ENCODE measurements at regions not wholly inside any gene's neighbourhood (a gene's known extent, or its start where the extent isn't known, plus 50 kb on each side); places are given as distances from the start of the nearest gene placed in this dataset.

DNA sequence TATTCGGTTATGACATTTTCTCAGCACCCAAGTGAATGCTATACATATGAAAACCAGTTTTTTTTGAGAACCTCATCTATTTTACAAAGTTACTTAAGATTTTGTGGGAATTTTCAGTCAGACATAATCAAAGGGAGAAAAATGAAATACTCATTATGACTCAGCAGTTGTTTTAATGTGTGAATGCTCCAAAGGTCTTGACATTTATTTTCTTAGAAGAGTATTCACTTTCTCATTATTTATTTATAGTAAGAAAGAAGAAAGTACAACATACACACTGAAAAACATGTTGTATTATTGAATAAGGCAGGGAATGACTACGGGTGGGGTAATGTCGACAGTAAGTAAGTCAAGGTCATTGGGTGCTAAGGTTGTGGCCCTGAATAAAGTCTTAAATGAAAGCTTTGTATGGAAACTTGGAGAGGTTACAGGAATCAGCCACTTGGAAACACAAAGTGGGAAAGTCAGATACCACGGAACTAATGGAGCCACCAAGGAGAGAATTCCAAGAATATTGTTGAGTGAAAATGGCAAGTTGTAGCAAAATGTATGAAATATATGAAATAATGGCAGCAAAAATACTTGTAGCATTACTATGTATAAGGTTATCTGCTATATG is 844.5 kb downstream of the TBL1XR1 start:
- no peaks in the 10 kb centered on the region for H3K79me2 ChIP-seq
- H3K27ac ChIP-seq, result no peak overlapping the region
- no peaks in the 10 kb centered on the region for H3K36me3 ChIP-seq (ENCODE audit: control insufficient read depth, insufficient read depth, low read length)
- no peak overlapping the region for H3K9ac ChIP-seq
- no peaks in the 10 kb centered on the region for H3K9me3 ChIP-seq (ENCODE audit: control insufficient read depth, low read length)
- H3K4me1 ChIP-seq, result no peaks in the 10 kb centered on the region
- TF ChIP-seq, protein P1, sequence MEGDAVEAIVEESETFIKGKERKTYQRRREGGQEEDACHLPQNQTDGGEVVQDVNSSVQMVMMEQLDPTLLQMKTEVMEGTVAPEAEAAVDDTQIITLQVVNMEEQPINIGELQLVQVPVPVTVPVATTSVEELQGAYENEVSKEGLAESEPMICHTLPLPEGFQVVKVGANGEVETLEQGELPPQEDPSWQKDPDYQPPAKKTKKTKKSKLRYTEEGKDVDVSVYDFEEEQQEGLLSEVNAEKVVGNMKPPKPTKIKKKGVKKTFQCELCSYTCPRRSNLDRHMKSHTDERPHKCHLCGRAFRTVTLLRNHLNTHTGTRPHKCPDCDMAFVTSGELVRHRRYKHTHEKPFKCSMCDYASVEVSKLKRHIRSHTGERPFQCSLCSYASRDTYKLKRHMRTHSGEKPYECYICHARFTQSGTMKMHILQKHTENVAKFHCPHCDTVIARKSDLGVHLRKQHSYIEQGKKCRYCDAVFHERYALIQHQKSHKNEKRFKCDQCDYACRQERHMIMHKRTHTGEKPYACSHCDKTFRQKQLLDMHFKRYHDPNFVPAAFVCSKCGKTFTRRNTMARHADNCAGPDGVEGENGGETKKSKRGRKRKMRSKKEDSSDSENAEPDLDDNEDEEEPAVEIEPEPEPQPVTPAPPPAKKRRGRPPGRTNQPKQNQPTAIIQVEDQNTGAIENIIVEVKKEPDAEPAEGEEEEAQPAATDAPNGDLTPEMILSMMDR (IDR thresholded peaks at IDR 0.05), result no peak
- no peak overlapping the region for H3K4me3 ChIP-seq (ENCODE audit: low read depth, low read length)
- no peak overlapping the region for H3K4me2 ChIP-seq (ENCODE audit: low read length)
- H3K27me3 ChIP-seq (ENCODE audit: control insufficient read depth, insufficient read depth, low read length), result no peaks in the 10 kb centered on the region
- no peak overlapping the region for H2AFZ ChIP-seq

DNA sequence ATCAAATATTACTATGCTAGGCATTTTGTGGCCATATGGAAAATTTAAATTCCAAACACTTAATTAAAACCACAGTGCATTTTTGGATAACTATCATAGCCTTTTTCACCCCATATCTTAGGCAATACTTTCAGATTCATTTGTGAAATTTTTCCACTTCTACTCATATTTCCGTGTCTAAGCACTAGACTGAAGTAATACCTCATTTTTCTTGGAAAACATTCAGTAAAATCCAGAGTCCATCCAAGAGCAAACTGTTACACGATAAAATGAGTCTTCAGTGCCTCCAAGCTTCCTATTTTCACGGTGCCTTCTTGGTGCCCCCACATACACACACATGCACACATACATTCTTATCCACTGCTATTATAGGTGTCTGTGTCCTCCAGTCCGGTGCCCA is 845.9 kb downstream of the TBL1XR1 start:
- no peaks in the 10 kb centered on the region for H3K36me3 ChIP-seq (ENCODE audit: control insufficient read depth, insufficient read depth, low read length)
- H3K9me3 ChIP-seq (ENCODE audit: control insufficient read depth, low read length), result no peaks in the 10 kb centered on the region
- no peaks in the 10 kb centered on the region for H3K79me2 ChIP-seq
- no peaks in the 10 kb centered on the region for H3K4me1 ChIP-seq
- no peak overlapping the region for H3K4me2 ChIP-seq (ENCODE audit: low read length)
- TF ChIP-seq, protein P1 (IDR thresholded peaks at IDR 0.05), result no peak
- no peak overlapping the region for H2AFZ ChIP-seq
- H3K27me3 ChIP-seq (ENCODE audit: control insufficient read depth, insufficient read depth, low read length), result no peaks in the 10 kb centered on the region
- H3K27ac ChIP-seq, result no peak overlapping the region
- no peak overlapping the region for H3K4me3 ChIP-seq (ENCODE audit: low read depth, low read length)
- no peak overlapping the region for H3K9ac ChIP-seq

DNA sequence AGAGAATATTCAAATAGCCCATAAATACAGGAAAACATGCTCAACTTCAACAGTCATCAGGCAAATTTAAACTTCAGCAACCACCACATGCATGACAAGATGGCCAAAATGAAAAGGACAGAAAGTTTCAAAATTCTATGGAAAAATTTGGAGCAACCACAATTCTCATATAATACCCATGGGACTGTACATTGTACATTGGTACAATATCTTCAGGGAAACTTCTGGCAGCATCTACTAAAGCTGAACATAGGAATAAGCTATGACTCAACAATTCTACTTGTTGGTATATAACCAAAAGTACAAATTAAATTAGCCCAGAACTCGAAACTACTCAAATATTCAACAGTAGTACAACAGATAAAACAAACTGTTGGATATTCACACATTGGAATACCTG is 847.6 kb downstream of the TBL1XR1 start:
- Histone ChIP-seq H3K9ac (no peak overlapping the region), H3K27ac (no peak overlapping the region), H3K4me1 (no peaks in the 10 kb centered on the region), H2AFZ (no peak overlapping the region), H3K9me3 (ENCODE audit: control insufficient read depth, low read length) (no peaks in the 10 kb centered on the region), H3K36me3 (ENCODE audit: control insufficient read depth, insufficient read depth, low read length) (no peaks in the 10 kb centered on the region), H3K4me2 (ENCODE audit: low read length) (no peak overlapping the region), H3K4me3 (ENCODE audit: low read depth, low read length) (no peak overlapping the region), H3K27me3 (ENCODE audit: control insufficient read depth, insufficient read depth, low read length) (no peaks in the 10 kb centered on the region), H3K79me2 (no peaks in the 10 kb centered on the region)
- TF ChIP-seq, protein P1 (IDR thresholded peaks at IDR 0.05), result no peak

DNA sequence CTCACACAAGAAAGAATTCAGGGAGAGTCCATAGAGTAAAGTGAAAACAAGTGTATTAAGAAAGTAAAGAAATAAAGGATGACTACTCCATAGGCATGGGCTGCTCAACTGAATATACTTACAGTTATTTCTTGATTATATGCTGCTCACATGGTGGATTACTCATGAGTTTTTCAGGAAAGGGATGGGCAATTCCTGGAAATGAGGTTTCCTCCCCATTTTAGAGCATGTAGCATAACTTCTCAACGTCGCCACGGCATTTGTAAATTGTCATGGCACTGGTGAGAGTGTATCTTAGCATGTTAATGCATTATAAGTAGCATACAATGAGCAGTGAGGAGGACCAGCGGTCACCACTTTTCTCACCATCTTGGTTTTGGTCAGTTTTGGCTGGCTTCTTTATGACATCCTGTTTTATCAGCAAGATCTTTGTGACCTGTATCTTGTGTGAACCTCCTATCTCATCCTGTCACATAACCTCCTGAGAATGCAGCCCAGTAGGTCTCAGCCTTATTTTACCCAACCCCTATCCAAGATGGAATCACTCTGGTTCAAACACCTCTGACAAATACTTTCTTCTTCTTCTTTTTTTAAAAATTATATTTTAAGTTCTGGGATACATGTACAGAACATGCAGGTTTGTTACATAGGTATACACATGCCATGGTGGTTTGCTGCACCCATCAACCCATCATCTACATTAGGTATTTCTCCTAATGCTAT is 849.7 kb downstream of the TBL1XR1 start:
- Histone ChIP-seq H3K36me3 (ENCODE audit: control insufficient read depth, insufficient read depth, low read length) (no peaks in the 10 kb centered on the region), H3K4me3 (ENCODE audit: low read depth, low read length) (no peak overlapping the region), H3K9me3 (ENCODE audit: control insufficient read depth, low read length) (no peaks in the 10 kb centered on the region), H3K27ac (no peak overlapping the region), H3K9ac (no peak overlapping the region), H3K4me2 (ENCODE audit: low read length) (no peak overlapping the region), H2AFZ (no peak overlapping the region), H3K27me3 (ENCODE audit: control insufficient read depth, insufficient read depth, low read length) (no peaks in the 10 kb centered on the region), H3K4me1 (no peaks in the 10 kb centered on the region), H3K79me2 (no peaks in the 10 kb centered on the region)
- TF ChIP-seq, protein P1 (IDR thresholded peaks at IDR 0.05), result no peak

DNA sequence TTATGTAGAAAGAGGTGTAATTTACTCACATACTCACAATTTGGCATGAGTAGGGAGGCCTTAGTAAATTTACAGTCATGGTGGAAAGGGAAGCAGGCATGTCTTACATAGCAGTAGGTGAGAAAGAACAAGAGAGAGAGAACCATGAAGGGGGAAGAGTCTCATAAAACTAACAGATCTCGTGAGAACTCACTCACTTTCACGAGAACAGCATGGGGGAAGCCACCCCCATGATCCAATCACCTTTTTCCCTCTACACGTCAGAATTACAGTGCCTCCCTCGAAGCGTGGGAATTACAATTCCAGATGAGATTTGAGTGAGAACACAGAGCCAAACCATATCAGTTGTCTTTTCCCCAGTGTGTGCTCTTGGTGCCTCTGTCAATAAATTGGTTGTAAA is 855.3 kb downstream of the TBL1XR1 start:
- Histone ChIP-seq H3K27ac (no peak overlapping the region), H2AFZ (no peak overlapping the region), H3K4me1 (no peaks in the 10 kb centered on the region), H3K9me3 (ENCODE audit: control insufficient read depth, low read length) (no peaks in the 10 kb centered on the region), H3K27me3 (ENCODE audit: control insufficient read depth, insufficient read depth, low read length) (no peaks in the 10 kb centered on the region), H3K36me3 (ENCODE audit: control insufficient read depth, insufficient read depth, low read length) (no peaks in the 10 kb centered on the region), H3K4me3 (ENCODE audit: low read depth, low read length) (no peak overlapping the region), H3K79me2 (no peaks in the 10 kb centered on the region), H3K4me2 (ENCODE audit: low read length) (no peak overlapping the region), H3K9ac (no peak overlapping the region)
- TF ChIP-seq, protein P1 (IDR thresholded peaks at IDR 0.05), result no peak

All from parathyroid adenoma (tissue), 2 donors.